Sigmoid colon (tissue), 4 donors: ENCODE measurements at regions not wholly inside any gene's neighbourhood (a gene's known extent, or its start where the extent isn't known, plus 50 kb on each side); places are given as distances from the start of the nearest gene placed in this dataset.
"Not testable (repeated sequence)": the region's sequence is repeated elsewhere in the genome, so short reads cannot be mapped to it uniquely, and the experiment has no call there.

Experiments used
- CTCF ChIP-seq, 4 experiments: fragments of 450-650 bp in 3 of 4; fragments of 200-600 bp in 1 of 4; IDR thresholded peaks; one replicate each; pipeline ENCODE4 v1.5.1; 2016 to 2019; ENCODE audit warnings: antibody characterized with exemption in 4 of 4, mild to moderate bottlenecking in 3 of 4, moderate library complexity in 2 of 4
- POLR2A ChIP-seq, 2 donors: fragments of 450-650 bp; IDR thresholded peaks; one replicate each; pipeline ENCODE4 v1.6.1; 2016; ENCODE audit warnings: antibody characterized with exemption in 2 of 2, mild to moderate bottlenecking in 2 of 2, moderate library complexity in 2 of 2
- POLR2AphosphoS5 ChIP-seq, 4 donors: sonication (generic); formaldehyde crosslinking; IDR thresholded peaks; one replicate each; pipeline ENCODE4 v1.6.1; 2017; ENCODE audit warnings: antibody characterized with exemption in 4 of 4

- not testable (repeated sequence) for TF ChIP-seq CTCF, POLR2A, POLR2AphosphoS5 (IDR thresholded peaks at IDR 0.05)
Measured at GRCh38 chr2:89814359-89814758, 1122.9 kb downstream of the RPIA start.
